GM12875 (cell line): ENCODE measurements at regions not wholly inside any gene's neighbourhood (a gene's known extent, or its start where the extent isn't known, plus 50 kb on each side); places are given as distances from the start of the nearest gene placed in this dataset.
A peak's percentile ranks its signal among the peaks of the same experiment; 100 is the strongest.
"Not testable (repeated sequence)": the region's sequence is repeated elsewhere in the genome, so short reads cannot be mapped to it uniquely, and the experiment has no call there.

Experiments
- H3K4me3 ChIP-seq: one replicate; pipeline ENCODE4 v1.5.1; 2011; ENCODE audit warnings: low read depth, low read length, control low read depth
- CTCF ChIP-seq: IDR thresholded peaks from 2 replicates; pipeline ENCODE4 v1.5.1; 2011; ENCODE audit warnings: low read depth, mild to moderate bottlenecking, control low read depth, inconsistent platforms, low read length, moderate library complexity, borderline replicate concordance; ENCODE audit not compliant: insufficient read depth

DNA sequence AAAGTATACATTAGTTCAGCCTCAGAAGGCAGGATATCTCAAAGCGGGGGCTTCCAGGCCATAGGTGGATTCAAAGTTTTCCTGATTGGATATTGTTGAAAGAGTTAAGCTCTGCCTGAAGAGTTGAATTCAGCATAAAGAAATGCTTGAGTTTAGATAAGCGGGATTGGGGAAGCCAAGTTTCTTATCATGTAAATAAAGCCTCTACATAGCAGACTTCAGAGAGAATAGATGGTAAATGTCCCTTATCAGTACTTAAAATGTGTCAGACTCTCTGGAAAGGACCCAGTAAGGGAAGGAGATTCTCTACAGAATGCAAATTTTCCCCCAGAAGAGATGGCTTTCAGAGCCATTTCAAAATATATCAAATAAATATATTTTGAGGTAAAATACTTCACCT lies 423.5 kb downstream of the SHISA9 start:
- TF ChIP-seq CTCF, result no peak
- no peak overlapping the region for H3K4me3 ChIP-seq

GRCh38 chr16:13325396-13325795 lies 424.0 kb downstream of the SHISA9 start:
- TF ChIP-seq CTCF, result no peak
- H3K4me3 ChIP-seq, result no peak overlapping the region

GRCh38 chr16:13331918-13332317 lies 430.5 kb downstream of the SHISA9 start:
- TF ChIP-seq CTCF, result peak; percentile 20; the same call in 1 of the 2 replicates
- no peak overlapping the region for H3K4me3 ChIP-seq

DNA sequence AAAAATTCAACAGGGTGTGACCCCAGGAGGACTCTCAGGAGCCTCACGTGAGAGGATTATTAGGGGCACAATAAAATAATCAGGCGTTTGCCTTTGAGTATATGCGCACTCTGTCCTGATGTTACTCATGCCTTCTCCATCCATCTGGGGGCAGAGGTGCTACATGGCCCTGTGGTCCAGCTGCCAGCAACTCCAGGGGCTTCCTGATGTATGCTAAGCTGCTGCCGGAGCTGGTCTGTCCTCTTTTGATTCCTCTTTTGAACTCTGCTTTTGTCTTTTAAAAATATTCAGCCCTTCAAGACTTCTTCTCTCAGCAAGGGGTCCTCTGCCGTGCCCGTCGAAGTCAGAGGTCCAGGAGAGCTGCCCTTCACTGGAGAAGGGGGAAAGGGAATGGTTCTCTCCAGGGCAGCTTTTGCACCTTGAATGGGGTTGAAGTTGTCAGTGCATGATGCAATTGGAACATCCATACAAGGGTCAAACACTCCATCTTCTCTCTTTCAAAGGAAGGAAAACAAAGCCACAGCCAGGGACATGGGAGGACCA lies 431.4 kb downstream of the SHISA9 start:
- H3K4me3 ChIP-seq, result no peak overlapping the region
- TF ChIP-seq CTCF, result no peak

GRCh38 chr16:13333336-13333735 lies 431.9 kb downstream of the SHISA9 start:
- TF ChIP-seq CTCF, result no peak
- H3K4me3 ChIP-seq, result no peak overlapping the region

DNA sequence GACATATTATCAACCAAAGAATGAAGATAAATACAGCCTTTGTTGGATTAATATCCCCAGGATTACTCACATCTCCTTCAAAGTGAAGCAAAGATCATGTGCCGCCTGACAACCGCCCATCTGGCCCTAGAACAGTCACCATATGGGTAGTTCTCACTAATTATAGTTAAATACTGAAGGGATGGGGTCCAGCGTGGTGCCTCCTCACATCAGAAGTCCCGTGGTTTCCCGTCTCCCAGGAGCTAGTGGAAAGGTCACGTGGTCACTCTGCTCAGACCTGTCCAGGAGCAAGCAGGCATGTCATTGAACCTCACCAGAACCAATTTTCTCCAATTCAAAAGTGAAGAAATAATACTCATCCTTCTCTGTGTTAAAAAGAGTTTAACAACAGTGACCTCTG lies 434.5 kb downstream of the SHISA9 start:
- no peak for TF ChIP-seq CTCF
- H3K4me3 ChIP-seq, result no peak overlapping the region

GRCh38 chr16:13336335-13336734 lies 434.9 kb downstream of the SHISA9 start:
- no peak for TF ChIP-seq CTCF
- no peak overlapping the region for H3K4me3 ChIP-seq

GRCh38 chr16:13336907-13337881 lies 435.8 kb downstream of the SHISA9 start:
- H3K4me3 ChIP-seq, result not testable (repeated sequence)
